ENCODE measurements at regions not wholly inside any gene's neighbourhood (a gene's known extent, or its start where the extent isn't known, plus 50 kb on each side); places are given as distances from the start of the nearest gene placed in this dataset.

GRCh38 chr3:148373961-148374360, 323.7 kb upstream of the AGTR1 start:
- DNase-seq (ENCODE audit: low spot score): no peak

- DNase-seq (ENCODE audit: low spot score): peak; percentile 23
These were observed 317.8 kb upstream of the AGTR1 start for GRCh38 chr3:148379763-148380382.

- no peak for DNase-seq (ENCODE audit: low spot score)
These were observed 316.7 kb upstream of the AGTR1 start for GRCh38 chr3:148381051-148381450.

- no peak for DNase-seq (ENCODE audit: low spot score)
These were observed 307.8 kb upstream of the AGTR1 start for GRCh38 chr3:148389916-148390315.

DNA sequence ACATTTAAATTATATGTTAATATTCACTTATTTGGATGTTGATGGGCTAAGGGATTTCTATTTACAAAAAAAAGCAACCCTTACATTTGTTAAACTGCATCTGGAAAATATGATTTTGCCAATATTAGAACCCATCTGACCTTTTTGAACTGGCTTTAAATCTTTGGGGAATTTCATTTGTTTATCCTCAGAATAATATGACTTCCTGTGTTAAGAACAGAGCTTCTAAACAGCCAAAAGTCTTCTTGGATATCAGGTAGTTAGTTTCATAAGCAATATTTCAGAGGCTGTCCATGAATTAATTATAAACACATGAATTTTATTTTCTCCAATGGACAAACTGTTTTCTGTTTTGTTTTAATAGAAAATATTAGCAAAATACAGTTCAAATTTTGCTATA, 301.9 kb upstream of the AGTR1 start:
- no peak for DNase-seq (ENCODE audit: low spot score)

GRCh38 chr3:148400754-148401153, 296.9 kb upstream of the AGTR1 start:
- DNase-seq (ENCODE audit: low spot score): no peak

GRCh38 chr3:148408667-148409066, 289.0 kb upstream of the AGTR1 start:
- DNase-seq (ENCODE audit: low spot score): no peak

DNA sequence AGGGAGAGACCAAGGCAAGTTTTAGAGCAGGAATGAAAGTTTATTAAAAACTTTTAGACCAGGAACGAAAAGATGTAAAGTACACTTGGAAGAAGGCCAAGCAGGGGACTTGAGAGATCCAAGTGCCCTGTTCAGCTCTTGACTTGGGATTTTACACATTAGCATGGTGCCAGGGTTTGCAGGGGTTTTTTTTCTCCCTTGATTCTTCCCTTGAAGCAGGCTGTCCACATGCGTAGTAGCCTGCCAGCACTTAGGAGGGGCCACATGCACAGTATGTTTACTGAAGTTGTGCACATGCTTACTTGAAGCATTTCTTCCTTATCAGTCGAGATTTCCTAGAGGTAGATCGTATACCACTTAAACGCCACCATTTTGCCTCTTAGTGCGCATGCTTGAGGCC, 277.5 kb upstream of the AGTR1 start:
- no peak for DNase-seq (ENCODE audit: low spot score)

- DNase-seq (ENCODE audit: low spot score): no peak
These were observed 268.7 kb upstream of the AGTR1 start for GRCh38 chr3:148428862-148429605.

DNA sequence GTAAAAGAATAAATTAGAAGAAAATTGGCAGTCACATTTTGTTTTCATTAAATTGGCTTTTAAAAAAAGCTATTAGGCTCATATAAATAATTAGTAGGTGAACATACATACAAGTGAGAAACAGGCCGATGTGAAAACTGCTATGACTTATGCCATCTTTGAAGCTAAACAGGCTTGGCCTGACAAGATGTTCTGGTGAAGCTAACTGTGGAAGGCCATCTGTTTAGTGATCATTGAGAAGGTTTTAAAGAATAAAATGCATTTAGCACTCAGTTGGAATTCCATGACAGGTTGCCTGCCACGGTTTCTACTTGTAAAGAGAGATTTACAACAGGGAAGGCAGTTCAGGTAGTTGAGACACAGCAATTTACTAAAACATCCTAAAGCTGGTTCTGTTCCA, 264.0 kb upstream of the AGTR1 start:
- DNase-seq (ENCODE audit: low spot score): no peak

GRCh38 chr3:148435534-148435933, 262.2 kb upstream of the AGTR1 start:
- no peak for DNase-seq (ENCODE audit: low spot score)

- DNase-seq (ENCODE audit: low spot score): no peak
These were observed 258.4 kb upstream of the AGTR1 start for GRCh38 chr3:148439254-148439822.

DNA sequence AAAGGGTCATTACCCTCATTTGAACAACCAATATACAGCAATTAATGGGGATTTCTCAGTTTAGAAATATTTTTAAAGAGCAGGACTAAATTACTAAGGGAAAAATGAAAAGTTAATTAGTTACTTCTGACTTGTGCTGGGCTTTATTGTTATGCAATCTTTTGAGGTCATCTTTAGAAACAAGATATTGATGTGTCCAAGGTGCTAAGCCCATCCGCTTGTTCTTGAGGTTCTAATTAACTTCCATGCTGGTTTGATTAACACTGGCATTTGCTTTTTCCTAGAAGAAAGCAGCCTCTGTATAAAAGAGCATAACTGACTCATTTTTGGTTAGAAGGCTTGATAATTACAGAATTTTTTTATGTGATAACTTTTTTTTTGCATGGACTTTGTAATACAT, 256.5 kb upstream of the AGTR1 start:
- DNase-seq (ENCODE audit: low spot score): no peak

GRCh38 chr3:148450819-148451218, 246.9 kb upstream of the AGTR1 start:
- DNase-seq (ENCODE audit: low spot score): no peak

DNA sequence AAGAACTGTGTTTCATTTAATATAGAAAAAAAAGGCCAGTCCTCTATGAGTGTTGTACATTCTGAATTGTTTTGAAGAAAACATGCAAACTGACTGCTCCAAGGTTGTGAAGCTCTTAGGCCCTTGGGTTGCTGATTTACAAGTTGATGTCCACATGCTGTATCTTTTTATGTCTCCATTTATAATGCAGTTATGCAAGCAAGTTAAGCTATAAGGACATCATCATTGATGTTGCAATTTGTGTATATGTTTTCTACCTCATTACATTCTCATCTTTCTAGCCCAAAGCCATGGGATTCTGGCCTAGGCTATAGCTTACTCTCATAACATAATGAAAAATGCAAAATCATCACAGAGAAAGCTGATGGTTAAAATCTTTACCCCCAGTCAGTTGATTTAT, 245.7 kb upstream of the AGTR1 start:
- DNase-seq (ENCODE audit: low spot score): no peak

DNA sequence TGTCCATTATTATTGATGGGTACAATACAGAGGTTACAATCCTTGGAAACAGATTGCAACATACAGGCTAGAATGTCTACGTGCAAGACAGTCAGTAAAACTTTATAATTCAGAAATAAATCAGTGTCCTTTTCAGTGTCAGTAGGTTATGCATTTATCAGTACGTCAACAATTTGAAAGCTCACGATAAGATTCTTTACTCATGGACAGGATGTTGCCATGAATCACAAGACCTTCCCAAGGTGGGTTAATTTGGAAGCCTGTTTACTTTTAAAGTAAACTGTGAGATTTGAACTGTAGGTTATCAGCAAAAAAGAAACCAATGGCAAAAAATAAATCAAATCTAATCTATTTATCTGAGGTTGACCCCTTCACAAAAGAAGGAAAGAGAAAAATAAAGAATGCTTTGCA, 243.9 kb upstream of the AGTR1 start:
- DNase-seq (ENCODE audit: low spot score): no peak

DNA sequence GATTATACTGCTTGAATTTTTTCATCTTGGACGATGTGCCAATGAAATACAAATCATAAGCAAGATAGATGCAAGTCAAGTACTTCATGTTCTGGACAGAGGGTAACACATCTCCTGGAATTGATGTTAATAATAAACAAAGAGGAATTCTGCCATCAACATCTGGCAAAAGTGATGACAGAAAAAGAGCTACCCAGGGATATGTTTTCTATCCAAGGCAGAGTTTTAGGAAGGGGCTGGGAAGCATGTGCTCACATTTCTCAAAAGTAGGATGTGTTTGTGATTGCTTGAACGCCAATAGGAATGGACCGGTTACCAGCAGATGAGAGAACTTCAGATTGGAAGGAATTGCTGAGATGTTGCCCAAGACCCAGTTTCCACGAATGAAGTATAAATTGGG, 242.6 kb upstream of the AGTR1 start:
- no peak for DNase-seq (ENCODE audit: low spot score)

- no peak for DNase-seq (ENCODE audit: low spot score)
These were observed 239.8 kb upstream of the AGTR1 start for GRCh38 chr3:148457886-148458285.

DNA sequence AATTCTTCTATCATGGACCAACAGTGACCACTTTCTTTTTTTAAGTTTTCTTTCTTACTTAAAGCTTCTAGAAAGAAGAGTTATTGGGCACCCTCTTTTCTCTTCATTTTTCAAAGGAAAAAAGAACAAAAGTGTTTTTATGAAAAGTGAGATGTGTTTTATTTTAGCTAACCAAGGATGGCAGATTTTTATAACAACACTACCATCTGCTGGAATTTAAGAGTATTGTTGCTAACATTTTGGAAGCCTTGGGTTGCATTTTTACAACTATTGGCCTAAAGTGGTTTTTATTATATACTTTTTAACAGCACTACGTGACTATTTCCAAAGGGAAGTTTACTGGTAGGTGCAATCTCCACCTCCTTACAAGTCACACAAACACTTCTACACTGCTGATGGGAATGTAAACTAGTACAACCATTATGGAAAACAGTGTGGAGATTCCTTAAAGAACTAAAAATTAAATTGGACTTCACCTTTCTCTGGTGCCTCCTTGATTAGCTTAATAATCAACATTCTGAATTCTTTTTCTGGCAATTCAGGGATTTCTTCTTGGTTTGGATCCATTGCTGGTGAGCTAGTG, 237.7 kb upstream of the AGTR1 start:
- no peak for DNase-seq (ENCODE audit: low spot score)

DNA sequence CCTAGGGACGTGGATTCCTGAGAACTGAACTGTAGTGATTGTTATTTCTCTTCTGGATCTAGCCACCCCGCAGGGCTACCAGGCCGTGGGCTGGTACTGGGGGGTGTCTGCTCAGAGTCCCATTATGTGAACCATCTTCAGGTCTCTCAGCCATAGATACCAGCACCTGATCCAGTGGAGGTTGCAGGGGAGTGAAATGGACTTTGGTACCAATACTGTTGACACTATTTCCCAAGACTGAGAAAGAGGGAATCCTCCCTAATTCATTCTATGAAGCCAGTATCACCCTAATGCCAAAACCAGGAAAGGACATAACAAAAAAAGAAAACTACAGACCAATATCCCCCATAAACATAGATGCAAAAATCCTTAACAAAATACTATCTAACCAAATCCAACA, 237.0 kb upstream of the AGTR1 start:
- DNase-seq (ENCODE audit: low spot score): no peak

DNA sequence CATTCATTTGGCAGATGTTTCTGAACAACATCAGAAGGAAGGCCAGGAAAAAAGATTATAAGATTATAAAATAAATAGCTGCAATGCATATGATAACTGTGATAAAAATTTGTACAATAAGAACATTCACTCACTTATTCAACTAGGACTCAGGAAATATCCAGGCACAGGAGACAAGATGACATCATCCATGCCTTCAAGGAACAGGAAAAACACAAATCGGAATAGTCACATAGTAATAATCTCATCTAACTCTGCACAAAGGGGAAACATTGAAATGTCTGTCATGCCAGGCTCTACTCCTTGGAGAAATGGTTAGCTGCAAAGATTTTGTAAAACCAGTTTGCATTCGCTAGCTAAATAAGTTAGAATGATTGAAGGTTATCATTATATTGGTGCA, 233.5 kb upstream of the AGTR1 start:
- DNase-seq (ENCODE audit: low spot score): no peak

- no peak for DNase-seq (ENCODE audit: low spot score)
These were observed 231.6 kb upstream of the AGTR1 start for GRCh38 chr3:148466143-148466542.

Data from umbilical cord (tissue), 1 donor.